ENCODE measurements at regions not wholly inside any gene's neighbourhood (a gene's known extent, or its start where the extent isn't known, plus 50 kb on each side); places are given as distances from the start of the nearest gene placed in this dataset.

GRCh38 chr22:49160261-49161001, 667.2 kb downstream of the BRD1 start:
- no peak for TF ChIP-seq REST (tag by site-specific recombination; IDR thresholded peaks at IDR 0.05)
- TF ChIP-seq ZFHX2 (tag by site-specific recombination; conservative IDR thresholded peaks at IDR 0.05) = no peak
- TF ChIP-seq CTCF (tag by site-specific recombination; IDR thresholded peaks at IDR 0.05) = no peak
- TF ChIP-seq ZNF768 (tag by site-specific recombination; IDR thresholded peaks at IDR 0.05) = no peak
- TF ChIP-seq GLIS1 (tag by site-specific recombination; IDR thresholded peaks at IDR 0.05) = no peak
- TF ChIP-seq ZNF510 (tag by site-specific recombination; IDR thresholded peaks at IDR 0.05; ENCODE audit: insufficient replicate concordance) = no peak
- TF ChIP-seq HOXD13 (CRISPR knock-in tag; IDR thresholded peaks at IDR 0.05; ENCODE audit: borderline replicate concordance) = no peak
- no peak for TF ChIP-seq ZNF24 (tag by site-specific recombination; IDR thresholded peaks at IDR 0.05)
- no peak for TF ChIP-seq ZBTB26 (tag by site-specific recombination; optimal IDR thresholded peaks at IDR 0.05)
- no peak for TF ChIP-seq ZNF664 (tag by site-specific recombination; IDR thresholded peaks at IDR 0.05)
- TF ChIP-seq ZFP3 (tag by site-specific recombination; IDR thresholded peaks at IDR 0.05; ENCODE audit: low read depth) = no peak
- no peak for TF ChIP-seq ZNF280D (tag by site-specific recombination; IDR thresholded peaks at IDR 0.05)
- TF ChIP-seq ZNF544 (tag by site-specific recombination; IDR thresholded peaks at IDR 0.05) = no peak
- no peak for TF ChIP-seq ZNF266 (tag by site-specific recombination; IDR thresholded peaks at IDR 0.05; ENCODE audit: low read depth)
